Ascending aorta (tissue), 2 donors: ENCODE measurements at regions not wholly inside any gene's neighbourhood (a gene's known extent, or its start where the extent isn't known, plus 50 kb on each side); places are given as distances from the start of the nearest gene placed in this dataset.

Experiments
- DNase-seq, 2 donors: peaks; one replicate each; pipeline ENCODE4 v3.0.0-alpha.2; 2019; ENCODE audit warnings: low spot score in 2 of 2
- H3K27ac ChIP-seq, 2 donors: fragments of 200-600 bp; sonication (generic); one replicate each; pipeline ENCODE4 v1.5.1; 2016 to 2017; ENCODE audit warnings: mild to moderate bottlenecking in 1 of 2
- H3K27me3 ChIP-seq: fragments of 200-600 bp; sonication (generic); one replicate; pipeline ENCODE4 v1.5.1; 2017
- H3K36me3 ChIP-seq, 2 donors: fragments of 200-600 bp; sonication (generic); one replicate each; pipeline ENCODE4 v1.5.1; 2016
- H3K4me1 ChIP-seq, 2 donors: fragments of 200-600 bp; sonication (generic); one replicate each; pipeline ENCODE4 v1.5.1; 2016 to 2017; ENCODE audit warnings: mild to moderate bottlenecking in 1 of 2
- H3K4me3 ChIP-seq, 2 donors: fragments of 200-600 bp; sonication (generic); one replicate each; pipeline ENCODE4 v1.5.1; 2016 to 2017; ENCODE audit warnings: mild to moderate bottlenecking in 1 of 2
- H3K9me3 ChIP-seq, 2 donors: fragments of 200-600 bp; sonication (generic); one replicate each; pipeline ENCODE4 v1.5.1; 2016
- intact Hi-C: fragments of 100-400 bp; cut with DNase I; formaldehyde crosslinking; loops from one replicate; pipeline ENCODE4 v1.15.1; 2023
- TF ChIP-seq, protein P1 (sequence below), 3 experiments: fragments of 200-600 bp in 2 of 3; fragments of 450-650 bp in 1 of 3; sonication (generic) in 2 of 3; IDR thresholded peaks; one replicate each; pipeline ENCODE4 v1.5.1; 2016 to 2019; ENCODE audit warnings: antibody characterized with exemption in 3 of 3, mild to moderate bottlenecking in 1 of 3, moderate library complexity in 1 of 3

GRCh38 chr6:21749754-21750153 is 156.2 kb downstream of the SOX4 start:
- intact Hi-C loops = no loop called here
- TF ChIP-seq, protein P1, sequence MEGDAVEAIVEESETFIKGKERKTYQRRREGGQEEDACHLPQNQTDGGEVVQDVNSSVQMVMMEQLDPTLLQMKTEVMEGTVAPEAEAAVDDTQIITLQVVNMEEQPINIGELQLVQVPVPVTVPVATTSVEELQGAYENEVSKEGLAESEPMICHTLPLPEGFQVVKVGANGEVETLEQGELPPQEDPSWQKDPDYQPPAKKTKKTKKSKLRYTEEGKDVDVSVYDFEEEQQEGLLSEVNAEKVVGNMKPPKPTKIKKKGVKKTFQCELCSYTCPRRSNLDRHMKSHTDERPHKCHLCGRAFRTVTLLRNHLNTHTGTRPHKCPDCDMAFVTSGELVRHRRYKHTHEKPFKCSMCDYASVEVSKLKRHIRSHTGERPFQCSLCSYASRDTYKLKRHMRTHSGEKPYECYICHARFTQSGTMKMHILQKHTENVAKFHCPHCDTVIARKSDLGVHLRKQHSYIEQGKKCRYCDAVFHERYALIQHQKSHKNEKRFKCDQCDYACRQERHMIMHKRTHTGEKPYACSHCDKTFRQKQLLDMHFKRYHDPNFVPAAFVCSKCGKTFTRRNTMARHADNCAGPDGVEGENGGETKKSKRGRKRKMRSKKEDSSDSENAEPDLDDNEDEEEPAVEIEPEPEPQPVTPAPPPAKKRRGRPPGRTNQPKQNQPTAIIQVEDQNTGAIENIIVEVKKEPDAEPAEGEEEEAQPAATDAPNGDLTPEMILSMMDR (IDR thresholded peaks at IDR 0.05) = no peak
- H3K36me3 ChIP-seq = no peaks in the 10 kb centered on the region
- no peaks in the 10 kb centered on the region for H3K27me3 ChIP-seq
- H3K27ac ChIP-seq = no peak overlapping the region
- H3K9me3 ChIP-seq = no peaks in the 10 kb centered on the region
- H3K4me3 ChIP-seq = no peak overlapping the region
- no peak for DNase-seq
- H3K4me1 ChIP-seq = peaks cover 0 to 7% of the 10 kb centered on the region in 2 donors

DNA sequence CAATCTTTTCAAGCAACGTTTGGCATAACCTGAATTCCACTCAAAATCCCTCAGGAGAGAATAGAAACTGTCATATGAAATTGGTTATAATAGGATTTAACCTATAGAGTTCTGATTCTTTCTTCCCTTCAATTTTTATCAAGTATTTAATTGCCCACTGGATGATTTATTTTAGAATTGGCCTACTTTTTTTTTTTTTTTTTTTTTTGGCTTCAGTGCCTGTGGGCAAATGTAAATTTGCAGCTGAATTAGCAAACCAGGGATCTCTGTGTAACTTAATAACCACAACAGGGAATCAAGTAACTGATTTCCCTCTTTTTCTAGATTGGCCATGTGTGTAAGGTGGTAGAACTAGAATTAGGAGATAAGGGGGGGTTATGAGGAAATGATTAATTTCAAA is 157.0 kb downstream of the SOX4 start:
- no peak overlapping the region for H3K27ac ChIP-seq
- H3K9me3 ChIP-seq = no peaks in the 10 kb centered on the region
- intact Hi-C loops = no loop called here
- DNase-seq = no peak
- H3K4me1 ChIP-seq = peaks cover 0 to 7% of the 10 kb centered on the region in 2 donors
- no peak overlapping the region for H3K4me3 ChIP-seq
- H3K27me3 ChIP-seq = no peaks in the 10 kb centered on the region
- no peaks in the 10 kb centered on the region for H3K36me3 ChIP-seq
- TF ChIP-seq, protein P1 (IDR thresholded peaks at IDR 0.05) = no peak

DNA sequence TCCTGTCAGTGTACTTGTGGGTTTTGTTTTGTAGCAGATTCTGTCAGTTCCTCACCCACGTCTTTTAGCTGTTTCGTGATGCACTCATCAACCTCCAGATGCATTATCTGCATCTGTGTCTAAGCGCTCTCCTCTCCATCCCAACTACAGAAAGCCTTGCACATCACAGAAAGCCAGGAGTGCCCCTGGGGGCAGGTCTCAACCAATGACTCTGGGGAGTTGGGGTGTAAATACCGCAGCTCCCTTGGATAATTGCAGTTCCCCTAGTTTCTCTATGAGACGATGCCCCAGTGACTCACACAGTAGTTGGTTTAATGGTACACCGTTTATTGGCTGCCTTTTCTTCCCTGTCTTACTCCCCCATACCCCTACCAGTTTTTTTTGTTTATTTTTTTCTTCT is 158.1 kb downstream of the SOX4 start:
- Histone ChIP-seq H3K9me3 (no peaks in the 10 kb centered on the region), H3K4me3 (no peak overlapping the region), H3K27me3 (no peaks in the 10 kb centered on the region), H3K4me1 (peaks cover 0 to 7% of the 10 kb centered on the region in 2 donors), H3K36me3 (no peaks in the 10 kb centered on the region), H3K27ac (no peak overlapping the region)
- DNase-seq = no peak
- TF ChIP-seq, protein P1 (IDR thresholded peaks at IDR 0.05) = no peak
- intact Hi-C loops = no loop called here

- H3K9me3 ChIP-seq = no peaks in the 10 kb centered on the region
- TF ChIP-seq, protein P1 (IDR thresholded peaks at IDR 0.05) = no peak
- H3K27ac ChIP-seq = no peak overlapping the region
Observed at GRCh38 chr6:21752054-21752811, 158.7 kb downstream of the SOX4 start.

GRCh38 chr6:21753241-21754108 is 159.9 kb downstream of the SOX4 start:
- no peaks in the 10 kb centered on the region for H3K9me3 ChIP-seq
- peaks cover 0 to 7% of the 10 kb centered on the region in 2 donors for H3K4me1 ChIP-seq
- no peak overlapping the region for H3K27ac ChIP-seq
- intact Hi-C loops = no loop called here
- DNase-seq = no peak
- H3K27me3 ChIP-seq = no peaks in the 10 kb centered on the region
- TF ChIP-seq, protein P1 (IDR thresholded peaks at IDR 0.05) = no peak
- H3K4me3 ChIP-seq = no peak overlapping the region
- H3K36me3 ChIP-seq = no peaks in the 10 kb centered on the region

More at GRCh38 chr6:21752054-21752811, 158.7 kb downstream of the SOX4 start:
- DNase-seq = no peak
- Histone ChIP-seq H3K4me3 (no peak overlapping the region), H3K27me3 (no peaks in the 10 kb centered on the region), H3K4me1 (peaks cover 0 to 7% of the 10 kb centered on the region in 2 donors), H3K36me3 (no peaks in the 10 kb centered on the region)
- intact Hi-C loops = no loop called here
